ENCODE measurements at regions not wholly inside any gene's neighbourhood (a gene's known extent, or its start where the extent isn't known, plus 50 kb on each side); places are given as distances from the start of the nearest gene placed in this dataset.
"Not testable (repeated sequence)": the region's sequence is repeated elsewhere in the genome, so short reads cannot be mapped to it uniquely, and the experiment has no call there.

DNA sequence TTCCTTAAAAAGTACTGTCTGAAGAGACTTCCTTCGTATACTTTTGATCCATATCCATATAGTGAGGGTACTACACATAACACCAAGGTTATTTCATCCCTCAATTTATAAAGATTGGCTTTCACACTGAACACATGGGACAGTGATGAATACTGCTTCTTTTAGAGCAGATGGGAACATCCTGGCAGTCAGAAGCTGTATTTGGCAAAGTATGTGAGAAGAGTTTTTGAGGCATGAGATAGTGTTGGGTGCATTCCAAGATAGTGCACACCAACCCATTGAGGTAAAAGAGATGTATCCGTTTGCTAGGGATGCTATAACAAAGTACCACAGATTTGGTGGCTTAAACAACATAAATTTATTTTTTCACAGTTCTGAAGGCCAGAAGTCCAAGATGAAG lies 141.1 kb downstream of the MOSPD2 start:
- Histone ChIP-seq H3K27me3 (ENCODE audit: low read length) (no peaks in the 10 kb centered on the region), H3K36me3 (ENCODE audit: low read length) (no peaks in the 10 kb centered on the region), H3K9me2 (replicated peaks; ENCODE audit: insufficient read depth, low read length) (no peaks in the 10 kb centered on the region), H3K27ac (ENCODE audit: low read depth, low read length) (no peak overlapping the region), H2AFZ (ENCODE audit: low read depth, low read length, severe bottlenecking) (no peak overlapping the region), H3K9me3 (ENCODE audit: insufficient read depth, low read length) (no peaks in the 10 kb centered on the region), H3K4me2 (ENCODE audit: low read depth, low read length, poor library complexity, severe bottlenecking) (no peak overlapping the region), H3K9ac (ENCODE audit: low read length) (no peak overlapping the region), H3K4me3 (ENCODE audit: insufficient read depth, low read length, poor library complexity, severe bottlenecking) (no peak overlapping the region), H4K20me1 (ENCODE audit: low read depth, low read length) (no peaks in the 10 kb centered on the region), H3F3A (ENCODE audit: insufficient read depth) (no peaks in the 10 kb centered on the region), H3K79me2 (ENCODE audit: insufficient read depth, low read length) (no peaks in the 10 kb centered on the region)
- TF ChIP-seq EZH2phosphoT487 (conservative IDR thresholded peaks at IDR 0.05; ENCODE audit: low read length): no peak
- TF ChIP-seq, protein P1, sequence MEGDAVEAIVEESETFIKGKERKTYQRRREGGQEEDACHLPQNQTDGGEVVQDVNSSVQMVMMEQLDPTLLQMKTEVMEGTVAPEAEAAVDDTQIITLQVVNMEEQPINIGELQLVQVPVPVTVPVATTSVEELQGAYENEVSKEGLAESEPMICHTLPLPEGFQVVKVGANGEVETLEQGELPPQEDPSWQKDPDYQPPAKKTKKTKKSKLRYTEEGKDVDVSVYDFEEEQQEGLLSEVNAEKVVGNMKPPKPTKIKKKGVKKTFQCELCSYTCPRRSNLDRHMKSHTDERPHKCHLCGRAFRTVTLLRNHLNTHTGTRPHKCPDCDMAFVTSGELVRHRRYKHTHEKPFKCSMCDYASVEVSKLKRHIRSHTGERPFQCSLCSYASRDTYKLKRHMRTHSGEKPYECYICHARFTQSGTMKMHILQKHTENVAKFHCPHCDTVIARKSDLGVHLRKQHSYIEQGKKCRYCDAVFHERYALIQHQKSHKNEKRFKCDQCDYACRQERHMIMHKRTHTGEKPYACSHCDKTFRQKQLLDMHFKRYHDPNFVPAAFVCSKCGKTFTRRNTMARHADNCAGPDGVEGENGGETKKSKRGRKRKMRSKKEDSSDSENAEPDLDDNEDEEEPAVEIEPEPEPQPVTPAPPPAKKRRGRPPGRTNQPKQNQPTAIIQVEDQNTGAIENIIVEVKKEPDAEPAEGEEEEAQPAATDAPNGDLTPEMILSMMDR (IDR thresholded peaks at IDR 0.05; ENCODE audit: insufficient read depth, low read length, poor library complexity, severe bottlenecking): no peak

DNA sequence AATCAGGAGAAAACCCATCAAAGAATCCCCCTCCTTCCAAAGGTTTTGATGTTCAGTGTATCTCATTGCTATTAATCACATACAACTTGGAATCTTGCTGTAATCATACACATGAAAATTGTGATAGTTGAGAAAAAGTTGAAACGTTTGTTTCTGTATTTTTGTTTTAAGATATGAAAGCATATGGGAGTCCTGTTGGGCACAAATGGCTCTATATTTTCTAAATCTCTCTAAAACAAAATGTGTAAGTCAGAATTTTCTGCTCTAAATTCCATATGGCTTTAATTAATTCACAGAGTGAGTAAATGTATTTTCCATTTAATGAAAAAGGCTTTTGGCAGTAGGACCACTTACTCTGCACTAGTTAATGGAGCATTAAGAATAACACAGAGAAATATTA lies 140.2 kb downstream of the MOSPD2 start:
- no peaks in the 10 kb centered on the region for H3K9me2 ChIP-seq (replicated peaks; ENCODE audit: insufficient read depth, low read length)
- H3K4me3 ChIP-seq (ENCODE audit: insufficient read depth, low read length, poor library complexity, severe bottlenecking): no peak overlapping the region
- H3K4me2 ChIP-seq (ENCODE audit: low read depth, low read length, poor library complexity, severe bottlenecking): no peak overlapping the region
- no peak overlapping the region for H3K27ac ChIP-seq (ENCODE audit: low read depth, low read length)
- TF ChIP-seq EZH2phosphoT487 (conservative IDR thresholded peaks at IDR 0.05; ENCODE audit: low read length): no peak
- TF ChIP-seq, protein P1 (IDR thresholded peaks at IDR 0.05; ENCODE audit: insufficient read depth, low read length, poor library complexity, severe bottlenecking): no peak
- no peak overlapping the region for H2AFZ ChIP-seq (ENCODE audit: low read depth, low read length, severe bottlenecking)
- H3K36me3 ChIP-seq (ENCODE audit: low read length): no peaks in the 10 kb centered on the region
- H3K9me3 ChIP-seq (ENCODE audit: insufficient read depth, low read length): no peaks in the 10 kb centered on the region
- no peak overlapping the region for H3K9ac ChIP-seq (ENCODE audit: low read length)
- no peaks in the 10 kb centered on the region for H4K20me1 ChIP-seq (ENCODE audit: low read depth, low read length)
- H3F3A ChIP-seq (ENCODE audit: insufficient read depth): no peaks in the 10 kb centered on the region
- no peaks in the 10 kb centered on the region for H3K79me2 ChIP-seq (ENCODE audit: insufficient read depth, low read length)
- H3K27me3 ChIP-seq (ENCODE audit: low read length): no peaks in the 10 kb centered on the region

DNA sequence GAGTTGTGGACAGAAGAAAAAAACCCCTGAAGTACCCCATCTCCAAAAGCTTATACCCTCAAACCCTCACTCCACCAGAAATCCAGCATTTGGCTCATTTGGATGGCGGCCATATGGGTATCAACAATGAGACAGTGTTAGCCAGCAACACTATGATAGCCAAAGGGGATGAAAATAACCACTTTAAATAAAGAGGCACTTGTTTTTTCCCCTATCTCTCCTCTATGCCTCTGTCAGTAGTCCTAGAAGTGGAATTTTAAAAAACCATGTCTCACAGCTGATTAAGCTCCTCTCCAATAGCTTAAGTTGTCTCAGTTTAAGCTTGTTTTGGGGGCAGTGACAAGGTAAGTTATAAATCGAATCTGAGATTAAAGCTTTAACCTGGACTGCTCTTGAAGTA lies 124.0 kb downstream of the MOSPD2 start:
- TF ChIP-seq, protein P1 (IDR thresholded peaks at IDR 0.05; ENCODE audit: insufficient read depth, low read length, poor library complexity, severe bottlenecking): no peak
- TF ChIP-seq EZH2phosphoT487 (conservative IDR thresholded peaks at IDR 0.05; ENCODE audit: low read length): no peak
- no peak overlapping the region for H2AFZ ChIP-seq (ENCODE audit: low read depth, low read length, severe bottlenecking)
- H3K9me2 ChIP-seq (replicated peaks; ENCODE audit: insufficient read depth, low read length): no peaks in the 10 kb centered on the region
- no peak overlapping the region for H3K27ac ChIP-seq (ENCODE audit: low read depth, low read length)
- no peak overlapping the region for H3K4me2 ChIP-seq (ENCODE audit: low read depth, low read length, poor library complexity, severe bottlenecking)
- H3K9ac ChIP-seq (ENCODE audit: low read length): no peak overlapping the region
- H3F3A ChIP-seq (ENCODE audit: insufficient read depth): no peaks in the 10 kb centered on the region
- H3K9me3 ChIP-seq (ENCODE audit: insufficient read depth, low read length): no peaks in the 10 kb centered on the region
- no peaks in the 10 kb centered on the region for H3K79me2 ChIP-seq (ENCODE audit: insufficient read depth, low read length)
- no peak overlapping the region for H3K4me3 ChIP-seq (ENCODE audit: insufficient read depth, low read length, poor library complexity, severe bottlenecking)
- no peaks in the 10 kb centered on the region for H4K20me1 ChIP-seq (ENCODE audit: low read depth, low read length)
- H3K36me3 ChIP-seq (ENCODE audit: low read length): no peaks in the 10 kb centered on the region
- no peaks in the 10 kb centered on the region for H3K27me3 ChIP-seq (ENCODE audit: low read length)

DNA sequence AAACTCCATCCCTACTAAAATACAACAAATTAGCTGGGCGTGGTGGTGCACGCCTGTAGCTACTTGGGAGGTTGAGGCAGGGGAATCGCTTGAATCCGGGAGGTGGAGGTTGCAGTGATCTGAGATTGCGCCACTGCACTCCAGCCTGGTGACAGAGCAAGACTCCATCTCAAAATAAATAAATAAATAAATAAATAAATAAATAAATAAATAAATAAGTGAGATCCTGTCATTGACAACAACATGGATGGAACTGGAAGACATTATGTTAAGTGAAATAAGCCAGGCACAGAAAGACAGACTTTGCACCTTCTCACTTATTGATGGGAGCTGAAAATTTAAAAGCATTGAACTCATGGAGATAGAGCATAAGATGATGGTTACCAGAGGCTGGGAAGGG lies 111.2 kb downstream of the MOSPD2 start:
- H3K79me2 ChIP-seq (ENCODE audit: insufficient read depth, low read length); H3K4me3 ChIP-seq (ENCODE audit: insufficient read depth, low read length, poor library complexity, severe bottlenecking); H3K9me3 ChIP-seq (ENCODE audit: insufficient read depth, low read length); H3K9ac ChIP-seq (ENCODE audit: low read length); H3K36me3 ChIP-seq (ENCODE audit: low read length); H4K20me1 ChIP-seq (ENCODE audit: low read depth, low read length); H3K27ac ChIP-seq (ENCODE audit: low read depth, low read length); H3K9me2 ChIP-seq (replicated peaks; ENCODE audit: insufficient read depth, low read length); H3K4me2 ChIP-seq (ENCODE audit: low read depth, low read length, poor library complexity, severe bottlenecking); H3K27me3 ChIP-seq (ENCODE audit: low read length); H3F3A ChIP-seq (ENCODE audit: insufficient read depth); H2AFZ ChIP-seq (ENCODE audit: low read depth, low read length, severe bottlenecking): not testable (repeated sequence)

All from SU-DHL-6 (cell line).